Keratinocyte (primary cell): ENCODE measurements at regions not wholly inside any gene's neighbourhood (a gene's known extent, or its start where the extent isn't known, plus 50 kb on each side); places are given as distances from the start of the nearest gene placed in this dataset.

Experiments
- EZH2 ChIP-seq: IDR thresholded peaks from one replicate; pipeline ENCODE4 v1.6.1; 2012; ENCODE audit warnings: inconsistent platforms, mild to moderate bottlenecking, low read length, moderate library complexity
- TF ChIP-seq, protein P1 (sequence below), 3 experiments: IDR thresholded peaks in 1 of 3; conservative IDR thresholded peaks in 1 of 3; optimal IDR thresholded peaks in 1 of 3; 2 replicates in 2 of 3; 3 replicates in 1 of 3; pipeline versions ENCODE3 to v1.5.1; 2011; ENCODE audit warnings: low read length in 3 of 3, mild to moderate bottlenecking in 3 of 3, moderate library complexity in 2 of 3, control low read depth in 1 of 3, inconsistent platforms in 1 of 3; ENCODE audit not compliant: insufficient read depth in 2 of 3; ENCODE audit errors: extremely low read depth in 1 of 3

DNA sequence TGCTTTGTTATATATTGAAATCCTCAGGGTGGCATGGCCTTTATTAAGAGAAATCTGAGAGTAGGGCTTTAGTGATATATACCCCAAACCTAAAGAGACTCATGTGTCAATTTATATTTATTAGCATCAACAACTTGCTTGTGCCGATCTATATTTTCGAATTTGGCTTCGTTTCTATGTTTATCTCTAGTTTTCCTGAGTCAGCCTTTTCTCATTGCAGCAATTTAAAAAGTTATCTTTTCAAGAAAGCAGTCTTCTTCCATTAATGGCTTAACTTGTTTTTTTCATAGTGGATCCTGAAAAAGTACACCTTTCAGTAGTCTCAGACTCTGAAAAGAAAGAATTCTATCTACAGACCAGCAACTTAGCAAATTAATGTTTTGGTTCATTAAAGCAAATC, 99.9 kb upstream of the KCNN2 start:
- no peak for TF ChIP-seq EZH2
- TF ChIP-seq, protein P1, sequence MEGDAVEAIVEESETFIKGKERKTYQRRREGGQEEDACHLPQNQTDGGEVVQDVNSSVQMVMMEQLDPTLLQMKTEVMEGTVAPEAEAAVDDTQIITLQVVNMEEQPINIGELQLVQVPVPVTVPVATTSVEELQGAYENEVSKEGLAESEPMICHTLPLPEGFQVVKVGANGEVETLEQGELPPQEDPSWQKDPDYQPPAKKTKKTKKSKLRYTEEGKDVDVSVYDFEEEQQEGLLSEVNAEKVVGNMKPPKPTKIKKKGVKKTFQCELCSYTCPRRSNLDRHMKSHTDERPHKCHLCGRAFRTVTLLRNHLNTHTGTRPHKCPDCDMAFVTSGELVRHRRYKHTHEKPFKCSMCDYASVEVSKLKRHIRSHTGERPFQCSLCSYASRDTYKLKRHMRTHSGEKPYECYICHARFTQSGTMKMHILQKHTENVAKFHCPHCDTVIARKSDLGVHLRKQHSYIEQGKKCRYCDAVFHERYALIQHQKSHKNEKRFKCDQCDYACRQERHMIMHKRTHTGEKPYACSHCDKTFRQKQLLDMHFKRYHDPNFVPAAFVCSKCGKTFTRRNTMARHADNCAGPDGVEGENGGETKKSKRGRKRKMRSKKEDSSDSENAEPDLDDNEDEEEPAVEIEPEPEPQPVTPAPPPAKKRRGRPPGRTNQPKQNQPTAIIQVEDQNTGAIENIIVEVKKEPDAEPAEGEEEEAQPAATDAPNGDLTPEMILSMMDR (optimal IDR thresholded peaks at IDR 0.05 in 1 of 3, IDR thresholded peaks at IDR 0.05 in 1 of 3, conservative IDR thresholded peaks at IDR 0.05 in 1 of 3; ENCODE audit: extremely low read depth in 1 of 3, insufficient read depth in 2 of 3, low read length in 3 of 3) = no peak
